SW 1271 (cell line): ENCODE measurements at regions not wholly inside any gene's neighbourhood (a gene's known extent, or its start where the extent isn't known, plus 50 kb on each side); places are given as distances from the start of the nearest gene placed in this dataset.
A peak's percentile ranks its signal among the peaks of the same experiment; 100 is the strongest.

Source experiments
- DNase-seq, 2 experiments: peaks; one replicate each; lab custom pipeline; 2025; lab: John Stamatoyannopoulos, UW

- no peak for DNase-seq
These were observed 210.2 kb upstream of the GAS1 start for GRCh38 chr9:87157366-87158031.

GRCh38 chr9:87158765-87159164, 211.5 kb upstream of the GAS1 start:
- no peak for DNase-seq

DNA sequence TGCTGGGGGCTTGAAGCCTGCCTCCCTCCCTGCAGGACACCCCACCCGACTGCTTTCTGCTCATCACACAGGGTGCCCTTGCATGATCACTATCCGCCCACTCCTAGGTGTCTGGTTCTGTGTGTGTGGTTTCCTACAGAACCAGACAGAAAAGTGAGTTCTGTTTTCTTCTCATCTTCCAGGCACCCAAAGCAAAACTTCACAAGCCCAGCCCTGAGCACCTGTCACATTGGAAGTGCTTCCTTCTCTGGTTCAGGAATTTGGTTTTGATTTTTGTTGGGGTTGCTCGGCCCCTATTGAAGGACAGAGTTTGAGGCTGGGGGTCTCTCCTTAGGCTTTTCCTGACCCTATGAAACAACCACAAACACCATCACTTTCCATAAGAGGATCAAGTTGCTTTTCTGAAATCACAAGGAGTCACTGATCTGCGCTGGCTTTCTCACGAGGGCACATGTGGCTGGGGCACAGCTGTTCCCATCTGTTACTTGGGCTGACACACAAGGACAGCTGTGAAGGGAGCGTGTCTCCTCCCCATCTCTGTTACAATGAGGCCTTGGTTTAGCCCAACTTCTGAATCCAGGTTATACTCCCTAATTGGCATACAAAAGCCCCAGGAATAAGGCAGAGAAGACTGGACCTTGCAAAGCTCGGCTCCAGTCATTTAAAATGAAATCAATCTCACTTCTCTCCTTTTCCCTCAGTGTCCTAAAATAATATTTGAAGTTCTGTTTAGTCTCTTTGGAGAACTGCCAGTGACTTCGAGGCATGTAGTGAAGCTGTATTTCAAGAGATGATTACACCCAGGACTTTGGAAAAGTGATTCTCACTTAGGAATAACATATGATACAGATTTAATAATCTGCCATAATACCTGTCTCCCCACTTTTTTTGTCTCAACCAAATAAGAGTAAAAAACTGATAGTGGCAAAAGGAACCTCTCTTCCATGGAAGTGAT, 213.1 kb upstream of the GAS1 start:
- no peak for DNase-seq

DNA sequence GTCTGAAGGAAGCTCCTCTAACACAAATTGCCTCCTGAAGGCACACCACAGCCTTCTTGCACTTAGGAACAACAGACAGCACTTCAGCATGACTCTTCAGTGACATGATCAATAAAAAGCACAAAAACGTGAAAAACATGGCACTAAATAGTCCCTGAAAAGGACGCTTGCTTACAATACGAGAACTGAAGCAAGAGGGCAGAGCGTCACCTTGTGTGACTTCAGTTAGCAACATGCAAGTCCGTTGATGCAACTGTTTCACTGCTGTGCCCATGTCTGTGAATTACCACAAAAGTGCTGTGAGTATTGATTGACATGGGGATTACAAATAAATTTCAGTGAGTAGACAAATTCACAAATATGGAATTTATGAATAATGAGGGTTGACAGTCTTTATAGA, 219.9 kb upstream of the GAS1 start:
- DNase-seq, result no peak

GRCh38 chr9:87167582-87167981, 220.3 kb upstream of the GAS1 start:
- no peak for DNase-seq

DNA sequence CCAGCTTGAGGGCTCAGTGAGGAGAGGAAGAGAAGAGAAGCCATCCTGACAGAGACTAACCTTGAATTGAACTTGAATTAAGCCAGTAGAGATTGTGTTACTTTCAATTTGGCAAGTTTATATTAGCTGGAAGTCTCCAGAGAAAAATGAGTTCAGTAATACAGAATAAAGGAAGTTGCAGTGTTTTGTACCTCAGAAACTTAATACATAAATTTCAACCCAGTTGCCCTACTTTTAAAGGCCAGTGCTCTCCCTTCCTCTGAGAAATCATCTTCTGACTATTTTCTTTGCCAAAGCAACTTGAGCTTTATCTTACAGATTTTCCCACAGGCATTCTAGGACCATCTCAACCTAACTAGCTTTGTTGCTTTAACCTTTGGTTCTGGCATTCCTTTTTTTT, 231.0 kb upstream of the GAS1 start:
- DNase-seq, result no peak

- DNase-seq, result peak in 1 of 2 experiments; percentile 35
These were observed 232.4 kb upstream of the GAS1 start for GRCh38 chr9:87179553-87180340.

GRCh38 chr9:87180361-87180760, 233.1 kb upstream of the GAS1 start:
- no peak for DNase-seq

DNA sequence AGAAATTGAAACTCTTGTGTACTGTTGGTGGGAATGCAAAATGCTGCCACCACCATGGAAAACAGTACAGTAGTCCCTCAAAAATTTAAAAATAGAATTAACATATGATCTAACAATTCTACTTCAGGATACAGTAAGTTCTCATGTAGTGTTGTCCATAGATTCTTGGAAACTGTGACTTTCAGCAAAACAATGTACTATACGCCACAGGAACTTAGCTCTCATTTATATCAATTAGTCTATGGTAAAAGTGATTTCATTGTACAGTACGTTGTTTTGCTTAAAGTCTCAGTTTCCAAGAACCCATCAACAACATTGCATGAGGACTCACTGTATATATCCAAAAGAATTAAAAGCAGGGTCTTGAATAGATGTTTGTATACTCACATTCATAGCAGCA, 233.5 kb upstream of the GAS1 start:
- DNase-seq, result no peak

GRCh38 chr9:87181670-87182069, 234.4 kb upstream of the GAS1 start:
- no peak for DNase-seq

GRCh38 chr9:87184956-87185642, 237.8 kb upstream of the GAS1 start:
- DNase-seq, result no peak

DNA sequence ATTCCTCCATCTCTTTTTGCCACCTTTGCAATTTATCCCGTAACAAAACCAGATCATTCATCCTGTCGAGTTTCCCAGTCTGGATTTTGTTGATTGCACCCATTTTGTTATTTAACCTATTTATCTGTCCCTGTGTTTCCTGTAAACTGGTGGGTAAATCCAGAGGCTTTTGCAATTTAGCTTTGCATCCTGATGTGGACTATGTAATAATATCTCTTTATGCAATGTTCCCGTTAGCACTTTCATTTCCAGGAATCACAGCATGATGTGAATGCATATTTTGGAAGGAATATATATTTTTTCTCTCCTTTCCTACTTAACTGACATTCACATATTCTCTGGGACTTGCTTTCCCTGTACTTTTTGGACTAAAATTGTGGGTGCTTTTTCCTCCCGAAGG, 240.3 kb upstream of the GAS1 start:
- no peak for DNase-seq

GRCh38 chr9:87189006-87189405, 241.7 kb upstream of the GAS1 start:
- DNase-seq, result no peak

DNA sequence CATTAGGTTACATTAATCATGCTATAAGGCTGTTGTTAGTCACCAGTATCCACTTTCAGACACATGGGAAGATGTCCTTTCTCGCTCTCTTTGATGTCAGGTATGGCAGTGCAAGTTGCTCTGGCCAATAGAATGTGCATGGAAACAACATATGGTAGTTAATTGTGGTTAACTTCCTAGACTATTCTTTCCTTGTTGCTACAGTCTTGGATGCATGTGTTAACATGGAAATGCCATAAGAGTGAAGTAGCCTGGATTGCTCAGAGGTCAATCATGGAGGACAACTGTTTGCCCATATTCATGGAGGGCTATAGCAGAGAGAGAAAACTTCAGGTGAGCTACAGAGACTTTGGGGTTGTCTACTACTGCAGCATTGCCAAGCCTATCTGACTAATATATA, 245.8 kb upstream of the GAS1 start:
- no peak for DNase-seq

DNA sequence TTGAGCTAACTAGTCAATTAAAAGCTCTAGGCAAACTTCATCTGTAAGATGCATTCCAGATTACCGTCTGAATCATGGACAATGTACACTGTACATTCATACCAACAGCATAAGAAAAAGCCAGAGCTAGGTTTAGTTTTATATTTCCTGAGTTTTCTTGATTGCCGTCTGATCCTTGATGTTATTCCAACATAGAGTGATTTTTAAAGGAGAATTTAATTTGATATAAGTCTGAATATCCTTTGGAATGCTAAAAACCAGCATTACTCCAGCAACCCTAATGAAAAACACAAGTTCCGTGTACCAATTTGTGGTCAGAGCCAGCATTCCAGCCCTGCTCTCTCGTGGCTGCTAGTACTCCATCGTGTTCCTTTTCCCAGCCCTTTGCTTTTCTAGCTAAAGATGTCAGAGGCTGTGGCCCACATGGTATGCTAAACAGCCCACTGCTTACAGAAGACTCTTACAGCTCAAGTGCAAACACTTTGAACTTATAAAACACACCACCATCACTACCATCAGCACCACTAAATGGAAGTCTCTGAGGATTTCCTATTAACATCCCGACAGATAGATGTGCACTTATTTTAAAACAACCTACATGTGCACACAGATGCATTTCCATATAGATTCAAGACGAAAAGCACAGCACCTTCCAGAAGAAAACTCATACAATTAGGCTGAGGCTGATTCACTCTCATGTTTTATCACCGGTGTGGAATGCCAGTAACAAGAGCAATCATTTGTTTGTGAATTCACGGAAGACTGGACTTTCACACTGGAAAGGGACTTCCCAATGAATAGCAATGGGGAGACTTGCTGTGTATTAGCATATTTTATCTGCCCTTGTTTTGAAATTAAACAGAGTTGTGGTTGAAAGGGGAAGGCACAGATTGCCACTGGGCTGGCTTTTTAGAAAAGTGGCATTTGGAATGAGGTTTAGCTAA, 246.9 kb upstream of the GAS1 start:
- no peak for DNase-seq

- DNase-seq, result no peak
These were observed 248.0 kb upstream of the GAS1 start for GRCh38 chr9:87195306-87195705.

GRCh38 chr9:87197349-87198130, 250.2 kb upstream of the GAS1 start:
- no peak for DNase-seq

GRCh38 chr9:87198716-87199115, 251.4 kb upstream of the GAS1 start:
- DNase-seq, result no peak

DNA sequence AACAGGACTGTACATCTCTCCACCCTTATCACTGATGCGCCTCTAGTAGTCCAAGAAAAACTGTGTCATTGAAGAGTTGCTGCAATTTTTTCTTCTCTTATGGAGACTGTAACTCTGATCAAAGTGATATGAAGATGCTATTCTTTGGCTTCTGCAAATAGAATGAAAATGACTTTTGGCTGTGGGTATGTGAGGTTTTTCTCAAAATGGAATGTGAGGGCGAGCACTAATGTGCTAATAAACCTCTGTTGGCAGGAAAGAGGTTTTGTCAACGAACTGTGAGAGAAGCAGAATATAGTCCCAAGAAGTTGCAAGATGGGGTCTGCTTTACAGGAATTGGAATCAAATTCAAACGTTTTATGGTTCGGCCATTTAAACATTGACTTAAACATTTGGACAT, 252.0 kb upstream of the GAS1 start:
- no peak for DNase-seq

DNA sequence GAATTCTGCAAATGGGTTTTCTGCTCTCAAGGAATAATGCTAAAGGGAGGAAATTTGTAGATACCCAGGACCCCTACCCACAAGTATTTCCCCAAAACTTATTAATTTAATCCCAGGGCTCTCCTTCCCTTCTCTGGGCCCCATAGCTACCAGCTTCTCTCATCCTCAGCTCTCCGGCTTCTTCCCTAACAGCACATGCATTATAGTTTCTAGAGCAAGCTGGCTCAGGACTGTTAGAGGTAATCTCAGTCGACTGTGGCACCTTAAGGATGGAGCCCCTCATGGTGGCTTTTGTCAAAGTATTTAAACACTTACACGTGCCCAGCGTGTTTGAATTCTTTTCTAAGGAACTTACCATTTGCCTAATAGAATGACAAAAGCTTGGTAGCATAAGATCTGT, 252.5 kb upstream of the GAS1 start:
- DNase-seq, result no peak
